ENCODE measurements at regions not wholly inside any gene's neighbourhood (a gene's known extent, or its start where the extent isn't known, plus 50 kb on each side); places are given as distances from the start of the nearest gene placed in this dataset.

GRCh38 chr5:120361941-120362340 is 102.2 kb upstream of the PRR16 start:
- no peak for DNase-seq

GRCh38 chr5:120362426-120362825 is 101.7 kb upstream of the PRR16 start:
- DNase-seq, result no peak

DNA sequence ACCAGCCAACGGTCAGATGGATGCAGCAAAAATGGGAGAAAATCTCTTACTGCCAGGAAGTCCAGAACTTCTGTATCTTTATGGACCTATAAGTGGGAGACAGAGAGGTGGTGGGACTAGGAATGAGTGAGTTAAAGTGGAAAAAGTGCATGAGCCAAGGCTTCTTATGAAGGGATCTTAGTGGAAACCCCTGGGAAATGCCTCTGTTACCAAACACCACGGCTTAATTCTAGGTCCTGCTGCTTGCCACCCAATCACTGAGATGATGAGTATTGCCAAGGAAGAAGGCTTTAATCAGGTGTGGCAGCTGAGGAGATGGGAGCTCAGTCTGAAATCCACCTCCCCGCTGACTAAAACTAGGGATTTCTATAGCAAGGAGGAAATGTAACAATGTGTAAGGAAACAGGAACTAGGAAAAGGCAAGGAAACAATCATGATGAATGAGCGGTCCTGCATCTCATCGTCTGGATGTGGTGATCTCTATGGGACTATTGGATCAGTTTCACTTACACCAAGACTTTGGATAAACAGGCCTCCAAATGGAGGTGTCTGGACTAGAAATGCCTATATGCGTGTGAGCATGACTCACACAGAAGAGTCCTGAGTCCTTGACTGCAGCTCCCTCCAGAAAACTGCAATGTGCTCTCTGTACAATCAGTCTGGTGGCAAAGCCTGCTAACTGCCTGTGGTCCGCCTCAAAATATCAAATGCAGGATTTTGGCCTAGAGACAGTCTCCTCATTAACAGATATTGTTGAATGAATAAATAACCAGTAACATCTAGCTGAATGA is 98.2 kb upstream of the PRR16 start:
- DNase-seq, result peak; percentile 52 to 55 (median 54)

- DNase-seq, result no peak
Measured at GRCh38 chr5:120367896-120368634, 96.0 kb upstream of the PRR16 start.

DNA sequence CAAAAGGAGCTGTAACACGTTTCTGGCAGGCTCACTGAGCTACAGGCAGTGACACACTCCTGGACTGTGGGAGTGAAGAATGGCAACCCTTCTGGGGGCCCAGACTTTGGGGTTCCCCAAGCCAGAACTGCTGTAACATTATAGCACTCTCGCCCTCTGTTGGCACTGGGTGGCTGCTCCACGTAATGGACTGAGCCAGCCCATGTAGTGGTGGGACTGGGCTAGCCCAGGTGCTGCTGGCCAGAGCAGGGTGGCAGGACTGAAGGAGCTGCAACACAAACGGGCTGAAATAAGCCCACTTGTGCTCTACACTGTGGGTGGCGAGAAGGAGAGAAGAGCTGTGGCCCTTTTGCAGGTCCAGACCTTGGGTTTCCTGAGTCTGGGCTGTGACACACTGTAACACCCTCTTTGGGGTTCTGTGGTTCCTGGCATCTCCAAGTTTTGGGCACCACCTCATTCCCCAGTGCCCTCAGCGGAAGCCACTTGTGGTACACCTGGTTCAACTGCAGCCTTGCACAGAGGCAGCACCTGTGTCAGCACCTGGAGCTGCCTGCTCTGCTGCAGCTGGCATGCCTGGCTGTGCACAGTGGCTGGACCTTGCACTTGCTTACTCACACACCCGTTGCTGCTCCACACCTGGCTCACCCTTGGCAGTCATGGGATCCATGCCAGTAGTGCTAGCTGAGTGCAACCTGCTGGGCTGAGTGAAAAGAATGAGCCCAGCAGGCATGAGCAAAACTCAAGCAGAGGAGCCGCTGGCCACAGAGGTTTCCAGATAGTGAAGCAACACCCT is 95.0 kb upstream of the PRR16 start:
- DNase-seq, result no peak

GRCh38 chr5:120372899-120373298 is 91.2 kb upstream of the PRR16 start:
- no peak for DNase-seq

DNA sequence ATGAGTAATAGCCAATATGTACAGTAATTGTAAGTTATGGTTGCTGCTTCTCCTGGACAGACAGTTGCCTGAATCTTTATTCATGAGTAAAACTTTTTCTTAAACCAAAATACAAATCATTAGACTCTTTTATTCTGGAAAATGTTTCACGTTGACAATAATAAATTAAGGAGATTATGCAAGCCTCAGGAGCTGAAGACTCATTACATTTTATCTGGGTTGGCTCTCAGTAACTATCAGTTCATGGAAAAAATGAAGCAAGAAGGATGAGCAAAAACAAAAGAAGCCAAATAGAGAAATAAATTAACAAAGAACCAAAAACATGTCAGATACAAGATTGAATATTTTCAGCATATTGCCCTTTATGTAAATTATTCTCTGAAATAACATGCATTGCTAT is 88.9 kb upstream of the PRR16 start:
- DNase-seq, result no peak

DNA sequence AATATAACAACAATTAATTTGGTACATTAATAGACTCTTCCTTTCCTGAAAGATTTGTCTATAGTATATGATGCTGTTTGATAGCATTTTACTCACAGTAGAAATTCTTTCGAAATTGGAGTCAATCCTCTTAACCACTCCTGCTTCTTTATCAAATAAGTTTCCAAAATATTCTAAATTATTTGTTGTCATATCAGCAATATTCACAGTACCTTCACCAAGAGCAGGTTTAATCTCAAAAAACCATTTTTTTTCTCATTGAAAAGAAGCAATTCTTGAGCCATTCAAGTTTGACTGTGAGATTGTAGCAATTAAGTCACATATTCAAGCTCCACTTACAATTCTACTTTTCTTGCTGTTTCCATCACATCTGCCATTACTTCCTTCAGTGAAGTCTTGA is 83.5 kb upstream of the PRR16 start:
- no peak for DNase-seq

DNA sequence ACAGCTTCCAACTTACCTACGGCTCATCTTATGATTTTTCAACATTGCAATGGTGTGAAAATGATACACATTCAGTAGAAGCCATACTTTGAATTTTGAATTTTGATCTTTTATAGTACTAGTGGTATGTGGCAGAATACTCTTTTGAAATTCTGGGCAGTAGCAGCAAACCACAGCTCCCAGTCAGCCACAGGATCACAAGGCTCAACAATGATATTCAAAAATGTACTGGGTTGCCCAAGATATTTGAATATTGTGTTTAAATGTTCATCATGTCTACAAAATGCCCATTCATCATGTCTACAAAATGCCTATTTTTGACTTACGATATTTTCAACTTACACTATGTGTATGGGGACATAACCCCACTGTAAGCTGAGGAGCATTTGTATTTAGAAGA is 81.3 kb upstream of the PRR16 start:
- peak in 2 of 3 donors; percentile 38 to 50 for DNase-seq

DNA sequence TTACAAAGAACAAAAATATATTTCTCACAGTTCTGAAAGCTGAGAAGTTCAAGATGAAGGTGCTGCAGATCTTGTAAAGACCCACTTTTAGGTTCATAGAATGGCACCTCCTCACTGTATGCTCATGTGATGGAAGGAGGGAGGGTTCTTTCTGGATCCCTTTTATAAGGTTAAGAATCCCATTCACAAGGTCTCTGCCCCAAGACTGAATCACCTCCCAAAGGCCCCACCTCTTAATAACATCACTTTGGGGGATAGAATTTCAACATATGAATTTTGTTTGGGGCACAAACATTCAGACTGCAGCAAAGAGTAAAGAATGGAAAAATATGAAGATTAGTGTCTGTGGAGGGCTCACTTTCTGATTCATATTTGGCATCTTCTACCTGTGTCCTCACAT is 77.1 kb upstream of the PRR16 start:
- no peak for DNase-seq

DNA sequence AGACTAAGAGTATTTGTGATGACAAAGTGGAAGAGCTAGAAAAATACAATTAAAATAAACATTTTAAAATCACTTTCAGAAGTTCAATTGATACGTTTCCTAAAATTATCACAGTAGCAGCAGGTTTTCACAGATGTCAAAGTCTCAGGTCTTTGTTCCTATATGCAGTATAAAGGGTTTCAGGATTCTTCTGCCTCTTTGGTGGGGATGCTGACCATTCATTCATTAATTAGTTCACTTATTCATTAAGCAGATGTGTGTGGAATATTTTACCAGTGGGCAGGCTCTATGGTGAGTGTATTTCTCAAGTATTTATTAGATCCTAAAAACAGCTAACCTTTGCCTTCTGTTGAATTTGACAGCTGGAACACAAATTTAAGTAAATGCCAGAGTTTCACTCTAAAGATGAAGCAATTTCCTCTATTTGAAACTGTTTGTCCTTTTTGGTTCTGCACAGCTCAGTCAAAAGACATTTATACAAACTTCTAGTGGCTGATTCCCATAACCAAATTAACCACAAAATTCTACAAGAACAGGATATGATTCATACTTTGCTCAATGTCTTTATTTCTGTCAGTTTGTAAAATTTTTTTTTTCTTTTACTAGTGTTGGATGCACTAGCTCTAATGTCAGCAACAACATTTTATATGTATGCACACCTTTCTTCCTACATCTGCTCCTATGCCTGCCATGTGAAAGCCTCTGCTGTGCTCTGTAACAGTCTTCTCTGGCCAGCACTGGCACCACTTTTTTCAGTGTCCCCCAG is 75.9 kb upstream of the PRR16 start:
- DNase-seq, result peak; percentile 53 to 91 (median 90)

GRCh38 chr5:120394259-120394658 is 69.8 kb upstream of the PRR16 start:
- DNase-seq, result no peak

- DNase-seq, result no peak
Measured at GRCh38 chr5:120396186-120396585, 67.9 kb upstream of the PRR16 start.

- peak; percentile 27 to 56 (median 47) for DNase-seq
Measured at GRCh38 chr5:120400356-120400755, 63.7 kb upstream of the PRR16 start.

DNA sequence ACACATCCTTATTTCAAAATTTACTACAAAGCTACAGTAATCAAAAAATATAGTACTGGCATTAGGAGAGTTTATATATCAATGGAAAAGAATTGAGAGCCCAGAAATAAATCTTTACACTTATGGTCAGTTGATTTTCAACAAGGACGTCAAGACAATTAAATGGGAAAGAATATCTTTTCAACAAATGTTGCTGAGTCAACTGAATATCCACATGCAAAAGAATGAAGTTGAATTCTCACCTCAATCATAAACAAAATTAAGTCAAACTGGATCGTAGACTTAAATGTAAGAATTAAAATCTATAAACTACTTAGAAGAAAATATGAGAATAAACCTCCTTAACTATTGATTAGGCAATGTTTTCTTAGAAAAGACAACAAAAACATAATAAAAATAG is 61.5 kb upstream of the PRR16 start:
- no peak for DNase-seq

DNA sequence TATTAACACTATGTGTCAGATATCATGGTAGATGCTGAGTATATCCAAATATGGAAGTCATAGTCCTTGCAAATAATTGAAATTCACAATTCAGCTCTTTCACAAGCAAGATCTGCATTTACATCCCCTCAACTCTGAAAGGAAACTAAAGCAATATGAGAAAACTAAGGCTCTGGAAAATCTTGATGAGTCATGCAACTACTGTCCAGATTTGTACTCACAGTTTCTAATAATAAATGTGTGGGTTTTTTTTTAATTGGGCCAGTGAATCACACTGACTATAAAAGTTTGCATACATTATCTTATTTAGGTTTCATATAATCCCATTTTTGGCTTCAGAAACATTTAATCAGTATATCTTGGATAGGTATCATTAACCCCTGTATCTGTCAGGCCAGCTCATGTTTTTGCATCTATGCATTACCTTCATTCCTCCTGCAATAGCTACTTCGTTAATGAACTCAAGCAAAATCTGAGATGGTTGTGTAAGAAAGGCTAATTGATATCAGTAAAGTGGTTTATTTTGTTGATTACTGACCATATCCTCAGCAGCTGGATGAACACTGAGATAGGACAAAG is 58.7 kb upstream of the PRR16 start:
- peak; percentile 71 to 98 (median 94) for DNase-seq

DNA sequence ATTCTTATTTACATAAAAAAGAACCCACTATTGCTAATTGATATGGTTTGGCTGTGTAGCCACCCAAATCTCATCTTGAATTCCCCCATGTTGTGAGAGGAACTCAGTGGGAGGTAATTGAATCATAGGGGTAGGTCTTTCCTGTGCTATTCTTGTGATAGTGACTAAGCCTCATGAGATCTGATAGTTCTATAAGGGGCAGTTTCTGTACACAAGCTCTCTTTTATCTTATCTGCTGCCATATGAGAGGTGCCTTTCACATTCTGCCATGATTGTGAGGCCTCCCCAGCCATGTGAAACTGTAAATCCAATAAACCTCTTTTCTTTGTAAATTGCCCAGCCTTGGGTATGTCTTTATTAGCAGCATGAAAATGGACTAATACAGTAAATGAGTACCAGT is 58.2 kb upstream of the PRR16 start:
- peak; percentile 68 to 92 (median 91) for DNase-seq

DNA sequence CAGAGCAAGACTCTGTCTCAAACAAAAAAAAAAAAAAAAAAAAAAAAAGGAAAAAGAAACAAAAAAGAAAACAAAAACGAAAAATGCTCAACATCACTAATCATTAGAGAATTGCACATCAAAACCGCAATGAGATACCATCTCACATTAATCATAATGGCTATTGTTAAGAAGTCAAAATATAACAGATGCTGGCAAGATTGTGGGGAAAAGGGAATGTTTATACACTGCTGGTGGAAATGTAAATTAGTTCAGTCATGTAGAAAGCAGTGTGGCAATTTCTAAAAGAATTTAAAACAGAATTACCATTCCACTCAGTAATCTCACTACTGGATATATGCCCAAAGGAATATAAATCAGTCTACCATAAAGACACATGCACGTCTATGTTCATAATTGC is 50.4 kb upstream of the PRR16 start:
- DNase-seq, result no peak
